HEK293 (cell line): ENCODE measurements at regions not wholly inside any gene's neighbourhood (a gene's known extent, or its start where the extent isn't known, plus 50 kb on each side); places are given as distances from the start of the nearest gene placed in this dataset.

Experiments used
- ATF2 ChIP-seq: fragments of 450-650 bp; formaldehyde crosslinking; IDR thresholded peaks from 2 replicates; pipeline ENCODE4 v1.5.1; 2016; ENCODE audit warnings: missing biosample characterization, missing genetic modification characterization, low read depth
- BCL6B ChIP-seq: fragments of 450-650 bp; formaldehyde crosslinking; IDR thresholded peaks from 2 replicates; pipeline ENCODE4 v1.5.1; 2017; ENCODE audit warnings: missing biosample characterization, missing genetic modification characterization
- GFI1B ChIP-seq: fragments of 450-650 bp; formaldehyde crosslinking; IDR thresholded peaks from 2 replicates; pipeline ENCODE4 v1.5.1; 2016; ENCODE audit warnings: missing biosample characterization, missing genetic modification characterization
- GLI2 ChIP-seq: fragments of 450-650 bp; formaldehyde crosslinking; IDR thresholded peaks from 2 replicates; pipeline ENCODE4; 2017; ENCODE audit warnings: missing biosample characterization, missing genetic modification characterization, low read depth, borderline replicate concordance
- IKZF3 ChIP-seq: fragments of 450-650 bp; IDR thresholded peaks from 2 replicates; pipeline ENCODE4 v1.5.0; 2018; ENCODE audit warnings: missing biosample characterization, mild to moderate bottlenecking, missing genetic modification characterization, moderate library complexity
- MEIS1 ChIP-seq: sonication (generic); formaldehyde crosslinking; IDR thresholded peaks from 2 replicates; pipeline ENCODE4 v1.8.1; 2022; ENCODE audit warnings: missing genetic modification reagents, mild to moderate bottlenecking, borderline replicate concordance
- PRDM1 ChIP-seq: fragments of 450-650 bp; formaldehyde crosslinking; IDR thresholded peaks from 2 replicates; pipeline ENCODE4; 2016; ENCODE audit warnings: missing biosample characterization, missing genetic modification characterization
- PRDM6 ChIP-seq: fragments of 450-650 bp; formaldehyde crosslinking; IDR thresholded peaks from 2 replicates; pipeline ENCODE4 v1.5.1; 2017; ENCODE audit warnings: missing biosample characterization, missing genetic modification characterization
- YY1 ChIP-seq: fragments of 450-650 bp; formaldehyde crosslinking; IDR thresholded peaks from 2 replicates; pipeline ENCODE4 v1.5.1; 2018; ENCODE audit warnings: missing biosample characterization, missing genetic modification characterization
- ZBTB6 ChIP-seq: fragments of 450-650 bp; formaldehyde crosslinking; IDR thresholded peaks from 2 replicates; pipeline ENCODE4 v1.5.1; 2017; ENCODE audit warnings: missing biosample characterization, missing genetic modification characterization
- ZBTB7A ChIP-seq: fragments of 450-650 bp; formaldehyde crosslinking; IDR thresholded peaks from 2 replicates; pipeline ENCODE4 v1.5.1; 2016; ENCODE audit warnings: low read depth, missing biosample characterization, missing genetic modification characterization
- ZBTB8A ChIP-seq: fragments of 450-650 bp; formaldehyde crosslinking; IDR thresholded peaks from 2 replicates; pipeline ENCODE4 v1.5.1; 2016; ENCODE audit warnings: missing biosample characterization, missing genetic modification characterization
- ZFP69B ChIP-seq: fragments of 450-650 bp; formaldehyde crosslinking; IDR thresholded peaks from 2 replicates; pipeline ENCODE4 v1.5.1; 2016; ENCODE audit warnings: missing biosample characterization, missing genetic modification characterization
- ZIC2 ChIP-seq: fragments of 450-650 bp; formaldehyde crosslinking; IDR thresholded peaks from 2 replicates; pipeline ENCODE4 v1.5.1; 2016; ENCODE audit warnings: missing biosample characterization, missing genetic modification characterization
- ZNF155 ChIP-seq: fragments of 450-650 bp; formaldehyde crosslinking; IDR thresholded peaks from 2 replicates; pipeline ENCODE4 v1.5.1; 2016; ENCODE audit warnings: missing biosample characterization, missing genetic modification characterization
- ZNF16 ChIP-seq: fragments of 450-650 bp; formaldehyde crosslinking; IDR thresholded peaks from 2 replicates; pipeline ENCODE4 v1.5.1; 2016; ENCODE audit warnings: low read depth, missing biosample characterization, missing genetic modification characterization
- ZNF184 ChIP-seq: fragments of 450-650 bp; IDR thresholded peaks from 2 replicates; pipeline ENCODE4 v1.5.1; 2018; ENCODE audit warnings: missing biosample characterization, mild to moderate bottlenecking, missing genetic modification characterization
- ZNF19 ChIP-seq: fragments of 450-650 bp; formaldehyde crosslinking; IDR thresholded peaks from 2 replicates; pipeline ENCODE4; 2016; ENCODE audit warnings: missing biosample characterization, missing genetic modification characterization, low read depth
- ZNF2 ChIP-seq: fragments of 450-650 bp; formaldehyde crosslinking; IDR thresholded peaks from 2 replicates; pipeline ENCODE4 v1.5.1; 2016; ENCODE audit warnings: missing biosample characterization, missing genetic modification characterization
- ZNF239 ChIP-seq: fragments of 450-650 bp; formaldehyde crosslinking; IDR thresholded peaks from 2 replicates; pipeline ENCODE4 v1.5.1; 2016; ENCODE audit warnings: missing biosample characterization, missing genetic modification characterization
- ZNF26 ChIP-seq: fragments of 450-650 bp; formaldehyde crosslinking; IDR thresholded peaks from 2 replicates; pipeline ENCODE4 v1.5.1; 2016; ENCODE audit warnings: missing biosample characterization, missing genetic modification characterization
- ZNF311 ChIP-seq: fragments of 450-650 bp; formaldehyde crosslinking; IDR thresholded peaks from 2 replicates; pipeline ENCODE4 v1.5.1; 2017; ENCODE audit warnings: missing biosample characterization, missing genetic modification characterization, borderline replicate concordance
- ZNF324 ChIP-seq: fragments of 450-650 bp; formaldehyde crosslinking; IDR thresholded peaks from 2 replicates; pipeline ENCODE4 v1.5.1; 2016; ENCODE audit warnings: missing biosample characterization, missing genetic modification characterization
- ZNF341 ChIP-seq: fragments of 450-650 bp; formaldehyde crosslinking; IDR thresholded peaks from 2 replicates; pipeline ENCODE4; 2016; ENCODE audit warnings: low read depth, missing biosample characterization, missing genetic modification characterization
- ZNF350 ChIP-seq: fragments of 450-650 bp; formaldehyde crosslinking; IDR thresholded peaks from 2 replicates; pipeline ENCODE4 v1.5.0; 2017; ENCODE audit warnings: missing biosample characterization, mild to moderate bottlenecking, missing genetic modification characterization
- ZNF37A ChIP-seq: fragments of 450-650 bp; IDR thresholded peaks from 2 replicates; pipeline ENCODE4 v1.5.1; 2018; ENCODE audit warnings: missing biosample characterization, missing genetic modification characterization
- ZNF501 ChIP-seq: fragments of 450-650 bp; formaldehyde crosslinking; IDR thresholded peaks from 2 replicates; pipeline ENCODE4 v1.5.1; 2016; ENCODE audit warnings: missing biosample characterization, missing genetic modification characterization
- ZNF555 ChIP-seq: fragments of 450-650 bp; formaldehyde crosslinking; conservative IDR thresholded peaks from 2 replicates; pipeline ENCODE4 v1.5.1; 2017; ENCODE audit warnings: missing biosample characterization, mild to moderate bottlenecking, missing genetic modification characterization, inconsistent platforms
- ZNF621 ChIP-seq: fragments of 450-650 bp; formaldehyde crosslinking; IDR thresholded peaks from 2 replicates; pipeline ENCODE4 v1.5.1; 2017; ENCODE audit warnings: missing biosample characterization, missing genetic modification characterization
- ZNF624 ChIP-seq: fragments of 450-650 bp; formaldehyde crosslinking; IDR thresholded peaks from 2 replicates; pipeline ENCODE4 v1.5.1; 2017; ENCODE audit warnings: missing biosample characterization, missing genetic modification characterization
- ZNF626 ChIP-seq: fragments of 450-650 bp; sonication (Bioruptor Pico); formaldehyde crosslinking; IDR thresholded peaks from 2 replicates; pipeline ENCODE4 v1.5.1; 2018; ENCODE audit warnings: missing biosample characterization, missing genetic modification characterization, inconsistent platforms
- ZNF629 ChIP-seq: fragments of 450-650 bp; formaldehyde crosslinking; IDR thresholded peaks from 2 replicates; pipeline ENCODE4 v1.5.1; 2017; ENCODE audit warnings: missing biosample characterization, missing genetic modification characterization
- ZNF677 ChIP-seq: fragments of 450-650 bp; IDR thresholded peaks from 2 replicates; pipeline ENCODE4 v1.5.0; 2018; ENCODE audit warnings: missing biosample characterization, mild to moderate bottlenecking, missing genetic modification characterization, moderate library complexity
- ZNF776 ChIP-seq: fragments of 450-650 bp; formaldehyde crosslinking; IDR thresholded peaks from 2 replicates; pipeline ENCODE4 v1.5.0; 2017; ENCODE audit warnings: missing biosample characterization, missing genetic modification characterization, borderline replicate concordance
- ZNF785 ChIP-seq: fragments of 450-650 bp; formaldehyde crosslinking; IDR thresholded peaks from 2 replicates; pipeline ENCODE4 v1.5.1; 2016; ENCODE audit warnings: missing biosample characterization, missing genetic modification characterization
- ZNF792 ChIP-seq: fragments of 450-650 bp; formaldehyde crosslinking; IDR thresholded peaks from 2 replicates; pipeline ENCODE4 v1.5.1; 2016; ENCODE audit warnings: missing biosample characterization, missing genetic modification characterization

GRCh38 chr1:185439727-185440415 is 122.8 kb upstream of the IVNS1ABP start (continued):
- TF ChIP-seq ZNF792 (tag by site-specific recombination): no peak
- TF ChIP-seq ZNF16 (tag by site-specific recombination): no peak
- TF ChIP-seq ZNF555 (tag by site-specific recombination): no peak
- TF ChIP-seq YY1 (tag by site-specific recombination): no peak
- no peak for TF ChIP-seq ZNF2
- TF ChIP-seq GLI2 (tag by site-specific recombination): no peak
- TF ChIP-seq ZNF677 (tag by site-specific recombination): no peak
- TF ChIP-seq ZNF37A (tag by site-specific recombination): no peak
- TF ChIP-seq ZNF341 (tag by site-specific recombination): no peak
- TF ChIP-seq ATF2 (tag by site-specific recombination): peak; percentile 69; the same call in 1 of the 2 replicates
- peak; percentile 17; the same call in 1 of the 2 replicates for TF ChIP-seq PRDM6
- no peak for TF ChIP-seq ZNF624 (tag by site-specific recombination)
- no peak for TF ChIP-seq BCL6B
- TF ChIP-seq ZIC2 (tag by site-specific recombination): no peak
- no peak for TF ChIP-seq ZNF155
- no peak for TF ChIP-seq ZNF324 (tag by site-specific recombination)
- no peak for TF ChIP-seq ZNF311
- TF ChIP-seq GFI1B (tag by site-specific recombination): no peak
- TF ChIP-seq ZNF19: no peak
- TF ChIP-seq ZBTB8A (tag by site-specific recombination): no peak
- no peak for TF ChIP-seq ZNF239 (tag by site-specific recombination)
- no peak for TF ChIP-seq MEIS1 (CRISPR knock-in tag)
- TF ChIP-seq ZNF501: no peak
- no peak for TF ChIP-seq ZNF621 (tag by site-specific recombination)
- no peak for TF ChIP-seq IKZF3
- peak; percentile 66; the same call in 1 of the 2 replicates for TF ChIP-seq ZNF184
- no peak for TF ChIP-seq ZBTB7A (tag by site-specific recombination)
- TF ChIP-seq ZNF626 (tag by site-specific recombination): no peak
- no peak for TF ChIP-seq ZBTB6 (tag by site-specific recombination)
- TF ChIP-seq ZFP69B (tag by site-specific recombination): no peak
- peak; percentile 85 for TF ChIP-seq ZNF629
- TF ChIP-seq ZNF776: no peak
- TF ChIP-seq ZNF26 (tag by site-specific recombination): no peak
- no peak for TF ChIP-seq ZNF785 (tag by site-specific recombination)
- no peak for TF ChIP-seq ZNF350 (tag by site-specific recombination)
- TF ChIP-seq PRDM1 (tag by site-specific recombination): no peak
